GM12878 (cell line): ENCODE measurements at regions not wholly inside any gene's neighbourhood (a gene's known extent, or its start where the extent isn't known, plus 50 kb on each side); places are given as distances from the start of the nearest gene placed in this dataset.

Experiments used
- ATAC-seq: fragments of 200-7000 bp; cut with Tn5 transposase; 3 replicates; pipeline ENCODE4 v1.9.1; 2020; ENCODE audit warnings: mild to moderate bottlenecking, moderate library complexity
- BruUV-seq: library from RNA; stranded (reverse); fragments of 400-500 nt; replicated peaks from 2 replicates; lab custom pipeline; 2021; lab: Mats Ljungman, UMichigan
- CTCF ChIA-PET: fragments of 300-600 bp; sonication (Branson Sonifier 250); formaldehyde crosslinking; extraction: SDS; loops from one replicate; lab custom pipeline; 2021; ENCODE audit warnings: inconsistent platforms; lab: Yijun Ruan, JAX
- POLR2A ChIA-PET: fragments of 350-600 bp; formaldehyde crosslinking; extraction: SDS; loops from one replicate; lab custom pipeline; 2021; ENCODE audit warnings: inconsistent platforms; lab: Charles Lee
- RAD21 ChIA-PET: fragments of 300-600 bp; sonication (Branson Sonifier 250); formaldehyde crosslinking; loops from one replicate; lab custom pipeline; 2023; ENCODE audit warnings: antibody characterized with exemption; ENCODE audit not compliant: unreplicated experiment; lab: Charles Lee
- SMC1A ChIA-PET: fragments of 300-600 bp; sonication (Branson Sonifier 250); formaldehyde crosslinking; loops from one replicate; lab custom pipeline; 2023; ENCODE audit not compliant: unreplicated experiment, uncharacterized antibody; lab: Charles Lee
- DNase-seq: peaks from one replicate; pipeline ENCODE4 v3.0.0-alpha.2; 2011; ENCODE audit warnings: low read depth, low spot score
- FAIRE-seq: peaks from 3 replicates; lab custom pipeline; 2011; peaks lifted over from hg19 to GRCh38; lab: Jason Lieb, UNC
- H2AFZ ChIP-seq: 2 replicates; pipeline ENCODE4 v1.6.0; 2011; ENCODE audit warnings: low read depth, low read length, control low read depth; ENCODE audit not compliant: control insufficient read depth
- H3K27ac ChIP-seq: 2 replicates; pipeline ENCODE4 v1.5.1; 2011; ENCODE audit warnings: control low read depth; ENCODE audit not compliant: control insufficient read depth, insufficient read depth
- H3K27me3 ChIP-seq, 2 experiments: replicated peaks in 1 of 2; 2 replicates each; pipeline versions ENCODE4 v1.6.0 to v1.6.1; 2011; ENCODE audit warnings: low read length in 1 of 2; ENCODE audit not compliant: control insufficient read depth in 2 of 2, insufficient read depth in 2 of 2
- H3K36me3 ChIP-seq, 2 experiments: 2 replicates each; pipeline ENCODE4 v1.5.1; 2011; ENCODE audit warnings: low read length in 1 of 2; ENCODE audit not compliant: control insufficient read depth in 2 of 2, insufficient read depth in 2 of 2
- H3K4me1 ChIP-seq: 2 replicates; pipeline ENCODE4 v1.6.1; 2011; ENCODE audit warnings: mild to moderate bottlenecking, low read length, moderate library complexity, mixed read lengths; ENCODE audit not compliant: control insufficient read depth, insufficient read depth
- H3K4me2 ChIP-seq: 2 replicates; pipeline ENCODE4 v1.6.0; 2011; ENCODE audit warnings: control low read depth; ENCODE audit not compliant: control insufficient read depth, insufficient read depth
- H3K4me3 ChIP-seq: fragments of 200-600 bp; sonication (generic); 2 replicates; pipeline ENCODE4 v1.5.1; 2016
- H3K79me2 ChIP-seq: 2 replicates; pipeline ENCODE4 v1.6.0; 2011; ENCODE audit warnings: low read length; ENCODE audit not compliant: control insufficient read depth, insufficient read depth
- H3K9ac ChIP-seq: 2 replicates; pipeline ENCODE4 v1.8.0; 2011; ENCODE audit warnings: low read length, control low read depth, mixed read lengths; ENCODE audit not compliant: control insufficient read depth, insufficient read depth
- H3K9me3 ChIP-seq: replicated peaks from 3 replicates; pipeline ENCODE4 v1.5.1; 2011; ENCODE audit warnings: mild to moderate bottlenecking, low read length; ENCODE audit not compliant: control insufficient read depth, insufficient read depth
- H4K20me1 ChIP-seq: 2 replicates; pipeline ENCODE4 v1.6.0; 2011; ENCODE audit not compliant: control insufficient read depth, insufficient read depth
- CBFB ChIP-seq: IDR thresholded peaks from 2 replicates; pipeline ENCODE4 v1.6.1; 2016; ENCODE audit warnings: antibody characterized with exemption, low read depth
- CHD2 ChIP-seq: IDR thresholded peaks from 2 replicates; pipeline ENCODE4 v1.6.1; 2011; ENCODE audit warnings: low read depth, low read length, improper control_type of control experiment, borderline replicate concordance
- EGR1 ChIP-seq, 2 experiments: IDR thresholded peaks; 1 replicate in 1 of 2; 2 replicates in 1 of 2; pipeline ENCODE4 v1.6.1; 2011 to 2012; ENCODE audit warnings: low read depth in 2 of 2, low read length in 2 of 2, borderline replicate concordance in 1 of 2, mild to moderate bottlenecking in 1 of 2, moderate library complexity in 1 of 2
- IKZF2 ChIP-seq, 2 experiments: fragments of 450-650 bp; IDR thresholded peaks; 2 replicates each; pipeline ENCODE4 v1.6.1; 2017; ENCODE audit warnings: mild to moderate bottlenecking in 2 of 2, moderate library complexity in 2 of 2
- JUNB ChIP-seq: IDR thresholded peaks from 2 replicates; pipeline ENCODE4 v1.6.1; 2016; ENCODE audit warnings: antibody characterized with exemption, mild to moderate bottlenecking
- KAT2A ChIP-seq: conservative IDR thresholded peaks from 2 replicates; pipeline ENCODE4 v1.6.1; 2011; ENCODE audit warnings: low read depth, low read length; ENCODE audit not compliant: control insufficient read depth
- RAD21 ChIP-seq: IDR thresholded peaks from 2 replicates; pipeline ENCODE4 v1.6.1; 2011; ENCODE audit warnings: mild to moderate bottlenecking, low read depth, low read length, moderate library complexity; ENCODE audit not compliant: insufficient read depth
- SUPT20H ChIP-seq: IDR thresholded peaks from 2 replicates; pipeline ENCODE4 v1.6.1; 2011; ENCODE audit warnings: low read depth, mild to moderate bottlenecking, low read length, moderate library complexity, borderline replicate concordance; ENCODE audit not compliant: control insufficient read depth
- SUZ12 ChIP-seq: fragments of 200-600 bp; sonication (generic); IDR thresholded peaks from one replicate; pipeline ENCODE4 v1.6.1; 2018; ENCODE audit warnings: antibody characterized with exemption, mild to moderate bottlenecking; ENCODE audit not compliant: unreplicated experiment
- ZNF217 ChIP-seq: fragments of 450-650 bp; IDR thresholded peaks from 2 replicates; pipeline ENCODE4 v1.6.1; 2017; ENCODE audit warnings: antibody characterized with exemption, mild to moderate bottlenecking
- WGBS: methylation state at CpG from one replicate; pipeline ENCODE4 v1.1.6; 2016; ENCODE audit warnings: low lambda C conversion rate; ENCODE audit not compliant: insufficient replicate concordance, insufficient coverage; ENCODE audit errors: missing lambda C conversion rate; 5-methylcytosine and 5-hydroxymethylcytosine counted together
- in situ Hi-C: fragments of 300-500 bp; cut with MboI; formaldehyde crosslinking; loops from 9 replicates; pipeline ENCODE4 v1.14.3; 2018; ENCODE audit warnings: mixed read lengths
- intact Hi-C: fragments of 100-400 bp; cut with micrococcal nuclease; formaldehyde crosslinking; loops from one replicate; pipeline ENCODE4 v1.14.2; 2022; ENCODE audit not compliant: unreplicated experiment
- TF ChIP-seq, protein P1 (sequence below): fragments of 450-650 bp; IDR thresholded peaks from 2 replicates; pipeline ENCODE4 v1.6.1; 2016; ENCODE audit warnings: mild to moderate bottlenecking, moderate library complexity, borderline replicate concordance
- TF ChIP-seq, protein P2 (sequence below): IDR thresholded peaks from 2 replicates; pipeline ENCODE4 v1.6.1; 2012; ENCODE audit warnings: low read length, inconsistent platforms

DNA sequence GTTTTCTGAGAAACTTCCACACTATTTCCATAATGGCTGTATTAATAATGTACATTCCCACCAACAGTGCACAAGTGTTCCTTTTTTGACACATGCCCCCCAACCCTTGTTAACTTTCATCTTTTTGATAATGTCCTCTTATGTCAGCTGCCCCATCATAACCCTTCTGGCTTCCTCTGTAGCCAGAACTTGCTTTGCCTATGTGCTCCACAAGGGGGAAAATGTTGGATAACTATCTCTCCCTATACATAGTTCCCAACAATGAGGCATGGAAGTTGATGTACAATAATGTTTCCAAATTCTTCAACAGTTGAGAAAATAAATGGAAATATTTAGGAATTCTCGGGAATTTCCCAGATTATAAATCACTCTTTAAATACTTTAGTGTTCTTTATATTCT is 142.9 kb downstream of the ASB9 start:
- CTCF ChIA-PET: no interaction called here
- H3K79me2 ChIP-seq: no peaks in the 10 kb centered on the region
- SMC1A ChIA-PET: no interaction called here
- no peaks in the 10 kb centered on the region for H4K20me1 ChIP-seq
- WGBS: 24% methylated on average over 1 of the region's 1 CpG
- in situ Hi-C loops (no loop called here), intact Hi-C loops (no loop called here)
- no peak overlapping the region for H3K4me3 ChIP-seq
- H3K4me2 ChIP-seq: no peak overlapping the region
- TF ChIP-seq JUNB (no peak), IKZF2 (IDR thresholded peaks at IDR 0.05) (no peak), SUPT20H (no peak), EGR1 (IDR thresholded peaks at IDR 0.05; ENCODE audit: borderline replicate concordance in 1 of 2, low read depth in 2 of 2, low read length in 2 of 2) (no peak), CHD2 (no peak), CBFB (no peak), SUZ12 (no peak), RAD21 (no peak), KAT2A (no peak)
- RAD21 ChIA-PET: no interaction called here
- H3K4me1 ChIP-seq: no peaks in the 10 kb centered on the region
- H3K27me3 ChIP-seq: no peaks in the 10 kb centered on the region
- H2AFZ ChIP-seq: no peak overlapping the region
- no peak for ATAC-seq
- no TSS peak for BruUV-seq
- no peaks in the 10 kb centered on the region for H3K36me3 ChIP-seq
- H3K9me3 ChIP-seq: no peaks in the 10 kb centered on the region
- no peak for DNase-seq
- POLR2A ChIA-PET: no interaction called here
- no peak overlapping the region for H3K27ac ChIP-seq
- no peak overlapping the region for H3K9ac ChIP-seq
- FAIRE-seq: no peak

DNA sequence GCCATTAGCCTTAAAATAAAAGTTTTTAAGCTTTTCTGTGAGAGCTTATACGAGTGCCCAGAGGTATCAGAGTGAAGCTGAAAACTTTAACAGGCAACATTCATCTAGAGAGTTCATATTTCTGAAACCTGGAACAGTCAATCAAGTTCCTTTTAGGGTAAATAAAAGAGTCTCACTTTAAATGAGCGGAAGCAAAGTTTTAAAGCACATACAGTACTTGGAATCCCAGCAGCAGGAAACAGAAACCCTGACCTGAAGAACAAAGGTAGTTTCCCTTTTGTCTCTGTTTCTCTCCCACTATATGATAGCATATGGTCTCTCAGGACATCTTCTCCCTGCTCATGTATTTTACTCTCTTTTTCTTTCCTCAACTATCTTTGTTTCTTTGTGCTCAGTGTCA is 153.0 kb downstream of the ASB9 start:
- SMC1A ChIA-PET: interaction anchor here (1.1 kb wide), 1 partner anchor 26 kb away, joined by 6 read pairs; no protein-coding TSS in a partner anchor
- BruUV-seq: no TSS peak
- Histone ChIP-seq H2AFZ (no peak overlapping the region), H3K36me3 (no peaks in the 10 kb centered on the region)
- peak; percentile 27; the same call in 2 of the 3 replicates for ATAC-seq
- 6% methylated on average over 2 of the region's 2 CpGs for whole genome bisulfite sequencing
- RAD21 ChIA-PET: no interaction called here
- TF ChIP-seq, protein P1, sequence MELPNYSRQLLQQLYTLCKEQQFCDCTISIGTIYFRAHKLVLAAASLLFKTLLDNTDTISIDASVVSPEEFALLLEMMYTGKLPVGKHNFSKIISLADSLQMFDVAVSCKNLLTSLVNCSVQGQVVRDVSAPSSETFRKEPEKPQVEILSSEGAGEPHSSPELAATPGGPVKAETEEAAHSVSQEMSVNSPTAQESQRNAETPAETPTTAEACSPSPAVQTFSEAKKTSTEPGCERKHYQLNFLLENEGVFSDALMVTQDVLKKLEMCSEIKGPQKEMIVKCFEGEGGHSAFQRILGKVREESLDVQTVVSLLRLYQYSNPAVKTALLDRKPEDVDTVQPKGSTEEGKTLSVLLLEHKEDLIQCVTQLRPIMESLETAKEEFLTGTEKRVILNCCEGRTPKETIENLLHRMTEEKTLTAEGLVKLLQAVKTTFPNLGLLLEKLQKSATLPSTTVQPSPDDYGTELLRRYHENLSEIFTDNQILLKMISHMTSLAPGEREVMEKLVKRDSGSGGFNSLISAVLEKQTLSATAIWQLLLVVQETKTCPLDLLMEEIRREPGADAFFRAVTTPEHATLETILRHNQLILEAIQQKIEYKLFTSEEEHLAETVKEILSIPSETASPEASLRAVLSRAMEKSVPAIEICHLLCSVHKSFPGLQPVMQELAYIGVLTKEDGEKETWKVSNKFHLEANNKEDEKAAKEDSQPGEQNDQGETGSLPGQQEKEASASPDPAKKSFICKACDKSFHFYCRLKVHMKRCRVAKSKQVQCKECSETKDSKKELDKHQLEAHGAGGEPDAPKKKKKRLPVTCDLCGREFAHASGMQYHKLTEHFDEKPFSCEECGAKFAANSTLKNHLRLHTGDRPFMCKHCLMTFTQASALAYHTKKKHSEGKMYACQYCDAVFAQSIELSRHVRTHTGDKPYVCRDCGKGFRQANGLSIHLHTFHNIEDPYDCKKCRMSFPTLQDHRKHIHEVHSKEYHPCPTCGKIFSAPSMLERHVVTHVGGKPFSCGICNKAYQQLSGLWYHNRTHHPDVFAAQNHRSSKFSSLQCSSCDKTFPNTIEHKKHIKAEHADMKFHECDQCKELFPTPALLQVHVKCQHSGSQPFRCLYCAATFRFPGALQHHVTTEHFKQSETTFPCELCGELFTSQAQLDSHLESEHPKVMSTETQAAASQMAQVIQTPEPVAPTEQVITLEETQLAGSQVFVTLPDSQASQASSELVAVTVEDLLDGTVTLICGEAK: no peak
- no peak for TF ChIP-seq KAT2A
- no peak for TF ChIP-seq CBFB
- TF ChIP-seq, protein P2, sequence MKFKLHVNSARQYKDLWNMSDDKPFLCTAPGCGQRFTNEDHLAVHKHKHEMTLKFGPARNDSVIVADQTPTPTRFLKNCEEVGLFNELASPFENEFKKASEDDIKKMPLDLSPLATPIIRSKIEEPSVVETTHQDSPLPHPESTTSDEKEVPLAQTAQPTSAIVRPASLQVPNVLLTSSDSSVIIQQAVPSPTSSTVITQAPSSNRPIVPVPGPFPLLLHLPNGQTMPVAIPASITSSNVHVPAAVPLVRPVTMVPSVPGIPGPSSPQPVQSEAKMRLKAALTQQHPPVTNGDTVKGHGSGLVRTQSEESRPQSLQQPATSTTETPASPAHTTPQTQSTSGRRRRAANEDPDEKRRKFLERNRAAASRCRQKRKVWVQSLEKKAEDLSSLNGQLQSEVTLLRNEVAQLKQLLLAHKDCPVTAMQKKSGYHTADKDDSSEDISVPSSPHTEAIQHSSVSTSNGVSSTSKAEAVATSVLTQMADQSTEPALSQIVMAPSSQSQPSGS: no peak
- TF ChIP-seq ZNF217: no peak
- TF ChIP-seq, all 136 proteins: peak for 0
- H3K4me1 ChIP-seq: no peaks in the 10 kb centered on the region
- H3K4me3 ChIP-seq: no peak overlapping the region
- DNase-seq (no peak), FAIRE-seq (no peak)
- H3K9me3 ChIP-seq: no peaks in the 10 kb centered on the region
- intact Hi-C loops: no loop called here
- CTCF ChIA-PET: interaction anchor here (0.5 to 1.4 kb wide), 4 partner anchors 26 to 126 kb away, joined by 3 to 5 read pairs (median 3); no protein-coding TSS in a partner anchor
- no peak overlapping the region for H3K4me2 ChIP-seq
- H3K27me3 ChIP-seq: no peaks in the 10 kb centered on the region
- H3K27ac ChIP-seq: no peak overlapping the region
- H3K79me2 ChIP-seq: no peaks in the 10 kb centered on the region
- H3K9ac ChIP-seq: no peak overlapping the region
- H4K20me1 ChIP-seq: no peaks in the 10 kb centered on the region
- POLR2A ChIA-PET: no interaction called here
- in situ Hi-C loops: no loop called here
